ENCODE measurements at regions not wholly inside any gene's neighbourhood (a gene's known extent, or its start where the extent isn't known, plus 50 kb on each side); places are given as distances from the start of the nearest gene placed in this dataset.

- Histone ChIP-seq H3K9me3 (no peaks in the 10 kb centered on the region), H3K36me3 (replicated peaks in 1 of 2; ENCODE audit: insufficient read depth in 1 of 2, low read depth in 2 of 2) (no peaks in the 10 kb centered on the region), H3K27me3 (no peaks in the 10 kb centered on the region), H3K4me3 (no peak overlapping the region), H3K4me1 (peaks cover 15% of the 10 kb centered on the region), H3K27ac (no peak overlapping the region)
- ATAC-seq (no peak), DNase-seq (peak in 1 of 4 donors; percentile 23)
- 89 to 92% methylated on average over 27 of the region's 27 CpGs for WGBS, 2 donors
- TF ChIP-seq POLR2A (IDR thresholded peaks at IDR 0.05) = no peak
- no peak for TF ChIP-seq CTCF (IDR thresholded peaks at IDR 0.05)
- intact Hi-C loops (cut with DNase I) = no loop called here
Observed at GRCh38 chr4:79049840-79050540, 110.8 kb upstream of the PAQR3 start.

- no peaks in the 10 kb centered on the region for H3K27me3 ChIP-seq
- intact Hi-C loops (cut with DNase I) = no loop called here
- H3K36me3 ChIP-seq (replicated peaks in 1 of 2; ENCODE audit: insufficient read depth in 1 of 2, low read depth in 2 of 2) = no peaks in the 10 kb centered on the region
- no peak overlapping the region for H3K27ac ChIP-seq
- no peak for ATAC-seq
- no peak overlapping the region for H3K4me3 ChIP-seq
- no peaks in the 10 kb centered on the region for H3K9me3 ChIP-seq
- no peak for TF ChIP-seq POLR2A (IDR thresholded peaks at IDR 0.05)
- TF ChIP-seq CTCF (IDR thresholded peaks at IDR 0.05) = no peak
- peaks cover 15% of the 10 kb centered on the region for H3K4me1 ChIP-seq
- WGBS, 2 donors = 51 to 63% methylated on average over 4 of the region's 4 CpGs
- no peak for DNase-seq
Observed at GRCh38 chr4:79048878-79049277, 109.6 kb upstream of the PAQR3 start.

- ATAC-seq (no peak), DNase-seq (no peak)
- 66 to 67% methylated on average over 1 of the region's 1 CpG for WGBS, 2 donors
- peaks cover 15% of the 10 kb centered on the region for H3K4me1 ChIP-seq
- intact Hi-C loops (cut with DNase I) = no loop called here
- no peaks in the 10 kb centered on the region for H3K27me3 ChIP-seq
- H3K4me3 ChIP-seq = no peak overlapping the region
- H3K36me3 ChIP-seq (replicated peaks in 1 of 2; ENCODE audit: insufficient read depth in 1 of 2, low read depth in 2 of 2) = no peaks in the 10 kb centered on the region
- H3K27ac ChIP-seq = no peak overlapping the region
- no peak for TF ChIP-seq CTCF (IDR thresholded peaks at IDR 0.05)
- no peak for TF ChIP-seq POLR2A (IDR thresholded peaks at IDR 0.05)
- H3K9me3 ChIP-seq = no peaks in the 10 kb centered on the region
Observed at GRCh38 chr4:79047316-79047715, 108.1 kb upstream of the PAQR3 start.

GRCh38 chr4:79046016-79046592 is 106.9 kb upstream of the PAQR3 start:
- intact Hi-C loops (cut with DNase I) = no loop called here
- peaks cover 15% of the 10 kb centered on the region for H3K4me1 ChIP-seq
- 66 to 77% methylated on average over 4 of the region's 4 CpGs for WGBS, 2 donors
- H3K9me3 ChIP-seq = no peaks in the 10 kb centered on the region
- no peaks in the 10 kb centered on the region for H3K36me3 ChIP-seq (replicated peaks in 1 of 2; ENCODE audit: insufficient read depth in 1 of 2, low read depth in 2 of 2)
- DNase-seq (no peak), ATAC-seq (no peak)
- no peaks in the 10 kb centered on the region for H3K27me3 ChIP-seq
- no peak overlapping the region for H3K4me3 ChIP-seq
- H3K27ac ChIP-seq = no peak overlapping the region
- TF ChIP-seq POLR2A (IDR thresholded peaks at IDR 0.05) (no peak), CTCF (IDR thresholded peaks at IDR 0.05) (no peak)
